Muscle layer of duodenum (tissue), 2 donors: ENCODE measurements at regions not wholly inside any gene's neighbourhood (a gene's known extent, or its start where the extent isn't known, plus 50 kb on each side); places are given as distances from the start of the nearest gene placed in this dataset.
"Not testable (repeated sequence)": the region's sequence is repeated elsewhere in the genome, so short reads cannot be mapped to it uniquely, and the experiment has no call there.

Experiments
- H3K27ac ChIP-seq: one replicate; pipeline ENCODE4 v1.7.0; 2013; ENCODE audit warnings: mild to moderate bottlenecking, low read length
- H3K27me3 ChIP-seq: one replicate; pipeline ENCODE4 v1.7.0; 2013; ENCODE audit warnings: low read depth, mild to moderate bottlenecking, control low read depth, low read length
- H3K36me3 ChIP-seq, 2 donors: one replicate each; pipeline ENCODE4 v1.7.0; 2013; ENCODE audit warnings: low read length in 2 of 2, control low read depth in 1 of 2, mild to moderate bottlenecking in 1 of 2; ENCODE audit not compliant: insufficient read depth in 2 of 2, control insufficient read depth in 1 of 2
- H3K4me1 ChIP-seq, 2 donors: one replicate each; pipeline ENCODE4 v1.7.0; 2013; ENCODE audit warnings: low read length in 2 of 2, mild to moderate bottlenecking in 2 of 2, control low read depth in 1 of 2, moderate library complexity in 1 of 2; ENCODE audit not compliant: insufficient read depth in 2 of 2, control insufficient read depth in 1 of 2
- H3K4me3 ChIP-seq, 2 donors: one replicate each; pipeline ENCODE4 v1.7.0; 2013; ENCODE audit warnings: low read length in 2 of 2, low read depth in 1 of 2, mild to moderate bottlenecking in 1 of 2
- H3K9me3 ChIP-seq, 2 donors: one replicate each; pipeline ENCODE4 v1.7.0; 2013; ENCODE audit warnings: low read length in 2 of 2, control low read depth in 1 of 2, mild to moderate bottlenecking in 1 of 2; ENCODE audit not compliant: control insufficient read depth in 1 of 2
- donor health status: healthy.

- Histone ChIP-seq H3K4me1 (no peaks in the 10 kb centered on the region), H3K4me3 (no peak overlapping the region), H3K9me3 (peaks cover 0 to 5% of the 10 kb centered on the region in 2 donors), H3K27me3 (no peaks in the 10 kb centered on the region), H3K27ac (no peak overlapping the region), H3K36me3 (no peaks in the 10 kb centered on the region)
Observed at GRCh38 chr18:42334931-42335330, 379.9 kb downstream of the PIK3C3 start.

- no peak overlapping the region for H3K27ac ChIP-seq
- H3K4me3 ChIP-seq, result no peak overlapping the region
- no peaks in the 10 kb centered on the region for H3K27me3 ChIP-seq
- peaks cover 0 to 5% of the 10 kb centered on the region in 2 donors for H3K9me3 ChIP-seq
- no peaks in the 10 kb centered on the region for H3K4me1 ChIP-seq
- H3K36me3 ChIP-seq, result no peaks in the 10 kb centered on the region
Observed at GRCh38 chr18:42336139-42336538, 381.1 kb downstream of the PIK3C3 start.

GRCh38 chr18:42337337-42337736, 382.3 kb downstream of the PIK3C3 start:
- H3K36me3 ChIP-seq, H3K4me3 ChIP-seq, H3K4me1 ChIP-seq, H3K9me3 ChIP-seq, H3K27me3 ChIP-seq, H3K27ac ChIP-seq: not testable (repeated sequence)

- Histone ChIP-seq H3K27me3 (no peaks in the 10 kb centered on the region), H3K4me3 (no peak overlapping the region), H3K27ac (no peak overlapping the region), H3K36me3 (no peaks in the 10 kb centered on the region), H3K4me1 (no peaks in the 10 kb centered on the region), H3K9me3 (peaks cover 0 to 5% of the 10 kb centered on the region in 2 donors)
Observed at GRCh38 chr18:42338683-42339082, 383.6 kb downstream of the PIK3C3 start.

- Histone ChIP-seq H3K27me3 (no peaks in the 10 kb centered on the region), H3K36me3 (no peaks in the 10 kb centered on the region), H3K9me3 (peaks cover 0 to 5% of the 10 kb centered on the region in 2 donors), H3K4me3 (no peak overlapping the region), H3K27ac (no peak overlapping the region), H3K4me1 (no peaks in the 10 kb centered on the region)
Observed at GRCh38 chr18:42339372-42339771, 384.3 kb downstream of the PIK3C3 start.

- Histone ChIP-seq H3K27me3 (no peaks in the 10 kb centered on the region), H3K27ac (no peak overlapping the region), H3K4me3 (no peak overlapping the region), H3K9me3 (peaks cover 0 to 5% of the 10 kb centered on the region in 2 donors), H3K36me3 (no peaks in the 10 kb centered on the region), H3K4me1 (no peaks in the 10 kb centered on the region)
Observed at GRCh38 chr18:42340423-42341009, 385.5 kb downstream of the PIK3C3 start.

GRCh38 chr18:42341423-42341822, 386.4 kb downstream of the PIK3C3 start:
- Histone ChIP-seq H3K4me1 (no peaks in the 10 kb centered on the region), H3K4me3 (no peak overlapping the region), H3K9me3 (peaks cover 0 to 5% of the 10 kb centered on the region in 2 donors), H3K36me3 (no peaks in the 10 kb centered on the region), H3K27ac (no peak overlapping the region), H3K27me3 (no peaks in the 10 kb centered on the region)

GRCh38 chr18:42348722-42349121, 393.7 kb downstream of the PIK3C3 start:
- no peaks in the 10 kb centered on the region for H3K4me1 ChIP-seq
- H3K27me3 ChIP-seq, result no peaks in the 10 kb centered on the region
- H3K4me3 ChIP-seq, result no peak overlapping the region
- no peaks in the 10 kb centered on the region for H3K9me3 ChIP-seq
- H3K27ac ChIP-seq, result no peak overlapping the region
- no peaks in the 10 kb centered on the region for H3K36me3 ChIP-seq

- H3K4me3 ChIP-seq, result no peak overlapping the region
- H3K4me1 ChIP-seq, result no peaks in the 10 kb centered on the region
- no peak overlapping the region for H3K27ac ChIP-seq
- no peaks in the 10 kb centered on the region for H3K27me3 ChIP-seq
- H3K36me3 ChIP-seq, result no peaks in the 10 kb centered on the region
- H3K9me3 ChIP-seq, result no peaks in the 10 kb centered on the region
Observed at GRCh38 chr18:42351455-42351854, 396.4 kb downstream of the PIK3C3 start.

- H3K27ac ChIP-seq, result no peak overlapping the region
- H3K4me1 ChIP-seq, result no peaks in the 10 kb centered on the region
- no peaks in the 10 kb centered on the region for H3K36me3 ChIP-seq
- no peaks in the 10 kb centered on the region for H3K9me3 ChIP-seq
- H3K27me3 ChIP-seq, result no peaks in the 10 kb centered on the region
- no peak overlapping the region for H3K4me3 ChIP-seq
Observed at GRCh38 chr18:42360716-42361115, 405.7 kb downstream of the PIK3C3 start.

GRCh38 chr18:42363446-42364441, 408.7 kb downstream of the PIK3C3 start:
- H3K27ac ChIP-seq, result no peak overlapping the region
- no peaks in the 10 kb centered on the region for H3K36me3 ChIP-seq
- H3K9me3 ChIP-seq, result no peaks in the 10 kb centered on the region
- H3K27me3 ChIP-seq, result no peaks in the 10 kb centered on the region
- H3K4me3 ChIP-seq, result no peak overlapping the region
- H3K4me1 ChIP-seq, result no peaks in the 10 kb centered on the region
